NCI-H146 treated with DMSO at 0.1 percent for 48 hours (cell line): ENCODE measurements at regions not wholly inside any gene's neighbourhood (a gene's known extent, or its start where the extent isn't known, plus 50 kb on each side); places are given as distances from the start of the nearest gene placed in this dataset.

Source experiments
- DNase-seq: peaks from one replicate; lab custom pipeline; 2025; ENCODE audit not compliant: unreplicated experiment; lab: John Stamatoyannopoulos, UW

- DNase-seq, result no peak
Measured at GRCh38 chr7:18306696-18307095, 188.9 kb upstream of the HDAC9 start.

- DNase-seq, result no peak
Measured at GRCh38 chr7:18308938-18309337, 186.6 kb upstream of the HDAC9 start.

GRCh38 chr7:18312482-18312881, 183.1 kb upstream of the HDAC9 start:
- DNase-seq, result no peak

GRCh38 chr7:18313965-18314364, 181.6 kb upstream of the HDAC9 start:
- no peak for DNase-seq

- no peak for DNase-seq
Measured at GRCh38 chr7:18315241-18315640, 180.3 kb upstream of the HDAC9 start.

- no peak for DNase-seq
Measured at GRCh38 chr7:18317941-18318340, 177.6 kb upstream of the HDAC9 start.

- no peak for DNase-seq
Measured at GRCh38 chr7:18320422-18320821, 175.1 kb upstream of the HDAC9 start.

- peak; percentile 1 for DNase-seq
Measured at GRCh38 chr7:18320971-18321567, 174.5 kb upstream of the HDAC9 start.

- no peak for DNase-seq
Measured at GRCh38 chr7:18330548-18330947, 165.0 kb upstream of the HDAC9 start.

GRCh38 chr7:18336626-18337025, 158.9 kb upstream of the HDAC9 start:
- DNase-seq, result no peak

GRCh38 chr7:18337048-18337809, 158.3 kb upstream of the HDAC9 start:
- DNase-seq, result no peak

GRCh38 chr7:18338910-18339523, 156.5 kb upstream of the HDAC9 start:
- DNase-seq, result no peak

GRCh38 chr7:18341756-18342155, 153.8 kb upstream of the HDAC9 start:
- DNase-seq, result no peak

GRCh38 chr7:18343047-18343446, 152.5 kb upstream of the HDAC9 start:
- DNase-seq, result no peak

GRCh38 chr7:18344536-18344935, 151.0 kb upstream of the HDAC9 start:
- no peak for DNase-seq

GRCh38 chr7:18345641-18346234, 149.8 kb upstream of the HDAC9 start:
- peak; percentile 68 for DNase-seq

- no peak for DNase-seq
Measured at GRCh38 chr7:18347170-18347569, 148.4 kb upstream of the HDAC9 start.

- no peak for DNase-seq
Measured at GRCh38 chr7:18350678-18351077, 144.9 kb upstream of the HDAC9 start.

GRCh38 chr7:18352339-18353255, 143.0 kb upstream of the HDAC9 start:
- peak; percentile 66 for DNase-seq

GRCh38 chr7:18353339-18353738, 142.2 kb upstream of the HDAC9 start:
- no peak for DNase-seq
